Adipocyte (in vitro differentiated cells): ENCODE measurements at regions not wholly inside any gene's neighbourhood (a gene's known extent, or its start where the extent isn't known, plus 50 kb on each side); places are given as distances from the start of the nearest gene placed in this dataset.
"Not testable (repeated sequence)": the region's sequence is repeated elsewhere in the genome, so short reads cannot be mapped to it uniquely, and the experiment has no call there.

Source experiments
- DNase-seq: peaks from one replicate; pipeline ENCODE4 v3.0.0-alpha.2; 2015; ENCODE audit warnings: low read depth
- H3K27me3 ChIP-seq: replicated peaks from 2 replicates; pipeline ENCODE4 v1.7.0; 2013; ENCODE audit warnings: mild to moderate bottlenecking, low read length, moderate library complexity; ENCODE audit not compliant: control insufficient read depth, insufficient read depth
- H3K36me3 ChIP-seq: 2 replicates; pipeline ENCODE4 v1.7.0; 2013; ENCODE audit warnings: low read length, mild to moderate bottlenecking, moderate library complexity; ENCODE audit not compliant: control insufficient read depth, insufficient read depth, severe bottlenecking
- H3K4me1 ChIP-seq: 2 replicates; pipeline ENCODE4 v1.7.0; 2013; ENCODE audit warnings: mild to moderate bottlenecking, low read length, moderate library complexity; ENCODE audit not compliant: control insufficient read depth, insufficient read depth
- H3K4me3 ChIP-seq: 2 replicates; pipeline ENCODE4 v1.7.0; 2013; ENCODE audit warnings: mild to moderate bottlenecking, low read length, moderate library complexity
- H3K9ac ChIP-seq: 2 replicates; pipeline ENCODE4 v1.7.0; 2013; ENCODE audit warnings: mild to moderate bottlenecking, low read length, moderate library complexity
- H3K9me3 ChIP-seq: 2 replicates; pipeline ENCODE4 v1.7.0; 2013; ENCODE audit warnings: mild to moderate bottlenecking, low read length, moderate library complexity; ENCODE audit not compliant: control insufficient read depth

DNA sequence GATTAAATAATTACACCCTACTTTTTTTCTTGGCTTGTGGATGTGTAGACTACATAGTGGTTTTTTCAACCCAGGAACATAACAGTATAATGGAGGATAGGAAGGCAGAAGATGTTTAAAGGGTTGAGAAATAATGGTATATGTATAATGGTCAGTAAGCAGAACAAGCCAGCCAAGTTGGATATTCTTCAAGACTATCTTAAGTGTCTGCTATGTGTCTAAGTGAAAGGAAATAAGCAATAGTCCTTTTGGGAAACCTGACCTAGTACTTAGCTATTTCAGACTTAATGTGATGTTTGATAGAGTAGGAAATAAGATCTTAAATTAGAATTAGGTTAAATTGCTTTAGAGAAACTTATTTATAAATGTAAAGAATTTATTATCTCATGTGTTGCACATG is 85.7 kb downstream of the PTPDC1 start:
- peak overlapping the region; percentile 92 for H3K4me3 ChIP-seq
- peaks cover 22% of the 10 kb centered on the region for H3K36me3 ChIP-seq
- no peaks in the 10 kb centered on the region for H3K27me3 ChIP-seq
- no peaks in the 10 kb centered on the region for H3K9me3 ChIP-seq
- no peak for DNase-seq
- H3K9ac ChIP-seq: peak overlapping the region; percentile 44
- H3K4me1 ChIP-seq: peaks cover 66% of the 10 kb centered on the region

DNA sequence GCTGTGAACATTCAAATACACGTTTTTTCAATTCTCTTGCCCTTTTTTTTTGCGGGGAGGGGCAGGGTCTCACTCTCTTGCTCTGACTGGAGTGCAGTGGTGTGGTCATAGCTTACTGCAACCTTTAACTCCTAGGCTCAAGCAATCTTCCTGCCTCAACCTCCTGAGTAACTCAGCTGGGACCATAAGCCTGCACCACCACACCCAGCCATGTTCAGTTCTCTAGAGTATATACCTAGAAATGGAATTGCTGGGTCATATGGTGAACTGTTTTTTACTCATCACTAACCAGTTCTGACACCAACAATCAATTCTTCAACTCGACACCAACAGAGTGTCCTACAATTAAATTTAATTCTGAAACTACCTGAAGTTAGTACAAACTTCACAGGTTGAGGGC is 85.5 kb upstream of the ZNF169 start:
- Histone ChIP-seq H3K9ac (no peak overlapping the region), H3K36me3 (peaks cover 53% of the 10 kb centered on the region), H3K9me3 (no peaks in the 10 kb centered on the region), H3K4me1 (peaks cover 79% of the 10 kb centered on the region), H3K4me3 (no peak overlapping the region), H3K27me3 (no peaks in the 10 kb centered on the region)
- no peak for DNase-seq

DNA sequence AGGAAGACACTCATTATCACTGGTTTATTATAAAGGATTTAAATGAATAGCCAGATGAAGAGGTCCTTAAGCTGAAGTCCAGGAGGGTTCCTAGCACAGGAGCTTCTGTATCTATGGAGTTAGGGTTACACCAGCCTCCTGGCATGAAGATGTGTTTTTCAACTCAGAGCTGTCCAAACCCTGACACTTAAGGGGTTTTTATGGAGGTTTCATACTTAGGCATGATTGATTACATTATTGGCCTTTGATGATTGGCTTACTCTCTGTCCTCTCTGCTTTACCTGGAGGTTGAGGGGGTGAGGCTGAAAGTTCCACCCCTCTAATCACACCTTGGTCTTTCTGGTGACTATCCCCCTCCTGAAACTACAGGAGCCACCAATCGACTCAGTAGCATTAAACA is 84.9 kb upstream of the ZNF169 start:
- no peak for DNase-seq
- Histone ChIP-seq H3K4me1 (peaks cover 73% of the 10 kb centered on the region), H3K27me3 (no peaks in the 10 kb centered on the region), H3K4me3 (no peak overlapping the region), H3K36me3 (peaks cover 54% of the 10 kb centered on the region), H3K9me3 (no peaks in the 10 kb centered on the region), H3K9ac (no peak overlapping the region)

DNA sequence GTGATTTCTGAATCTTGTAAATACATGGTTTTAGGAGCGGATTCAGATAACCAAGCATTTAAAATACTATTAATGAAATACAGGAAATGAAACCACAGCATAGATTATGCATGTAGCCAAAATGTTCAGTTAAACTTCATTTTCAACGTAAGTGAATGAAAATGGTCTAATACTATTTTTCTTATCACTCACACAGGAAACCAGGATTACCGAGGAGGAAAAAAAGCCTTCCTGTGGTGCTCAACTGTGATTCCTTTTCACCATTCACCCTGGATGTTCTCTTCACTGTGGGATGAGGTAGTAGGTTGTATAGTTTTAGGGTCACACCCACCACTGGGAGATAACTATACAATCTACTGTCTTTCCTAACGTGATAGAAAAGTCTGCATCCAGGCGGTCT is 83.4 kb upstream of the ZNF169 start:
- H3K4me3 ChIP-seq: no peak overlapping the region
- peaks cover 65% of the 10 kb centered on the region for H3K36me3 ChIP-seq
- no peak for DNase-seq
- no peaks in the 10 kb centered on the region for H3K27me3 ChIP-seq
- no peaks in the 10 kb centered on the region for H3K9me3 ChIP-seq
- peaks cover 58% of the 10 kb centered on the region for H3K4me1 ChIP-seq
- no peak overlapping the region for H3K9ac ChIP-seq

DNA sequence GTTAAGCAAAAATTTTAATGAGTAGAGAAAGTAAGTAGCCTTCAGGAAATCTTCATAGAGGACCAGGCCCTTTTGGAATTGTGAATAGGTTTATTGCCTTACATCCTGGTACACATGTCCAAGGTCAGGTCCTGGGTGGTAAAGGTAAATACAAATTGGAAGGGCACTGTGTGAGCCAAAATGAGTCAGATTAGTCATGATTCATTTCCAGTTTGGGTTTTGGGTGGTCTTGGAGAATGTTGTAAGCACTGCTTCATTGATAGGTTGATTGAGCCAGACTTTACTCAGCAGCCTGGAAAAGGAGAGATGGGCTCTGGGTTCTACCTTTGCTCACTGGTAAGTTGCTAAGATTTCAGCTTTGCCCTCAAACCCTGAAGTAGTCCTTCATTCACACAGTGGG is 82.5 kb upstream of the ZNF169 start:
- peaks cover 55% of the 10 kb centered on the region for H3K4me1 ChIP-seq
- peaks cover 65% of the 10 kb centered on the region for H3K36me3 ChIP-seq
- H3K9me3 ChIP-seq: no peaks in the 10 kb centered on the region
- no peak overlapping the region for H3K4me3 ChIP-seq
- no peaks in the 10 kb centered on the region for H3K27me3 ChIP-seq
- no peak for DNase-seq
- no peak overlapping the region for H3K9ac ChIP-seq

DNA sequence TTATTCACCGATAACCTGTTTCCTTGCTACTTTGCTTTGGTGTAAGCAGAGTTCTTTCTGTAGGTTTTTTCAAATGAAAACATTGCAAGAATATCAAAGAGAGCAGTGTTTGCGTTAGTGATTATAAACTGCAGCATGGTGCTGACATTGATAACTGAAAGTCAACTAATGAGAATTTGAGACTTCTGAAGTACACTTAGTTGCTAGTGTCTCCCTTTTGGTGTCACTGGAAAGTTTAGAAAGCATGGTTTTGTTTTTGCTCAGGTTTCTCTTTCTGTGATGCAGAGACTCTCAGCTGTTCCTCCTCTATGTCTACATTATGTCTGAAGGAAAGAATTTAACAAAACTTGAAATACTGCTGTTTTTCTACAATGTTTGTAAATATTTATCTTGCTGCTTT is 80.2 kb upstream of the ZNF169 start:
- Histone ChIP-seq H3K4me1 (peaks cover 42% of the 10 kb centered on the region), H3K27me3 (no peaks in the 10 kb centered on the region), H3K9ac (no peak overlapping the region), H3K9me3 (no peaks in the 10 kb centered on the region), H3K36me3 (peaks cover 61% of the 10 kb centered on the region), H3K4me3 (no peak overlapping the region)
- DNase-seq: no peak

DNA sequence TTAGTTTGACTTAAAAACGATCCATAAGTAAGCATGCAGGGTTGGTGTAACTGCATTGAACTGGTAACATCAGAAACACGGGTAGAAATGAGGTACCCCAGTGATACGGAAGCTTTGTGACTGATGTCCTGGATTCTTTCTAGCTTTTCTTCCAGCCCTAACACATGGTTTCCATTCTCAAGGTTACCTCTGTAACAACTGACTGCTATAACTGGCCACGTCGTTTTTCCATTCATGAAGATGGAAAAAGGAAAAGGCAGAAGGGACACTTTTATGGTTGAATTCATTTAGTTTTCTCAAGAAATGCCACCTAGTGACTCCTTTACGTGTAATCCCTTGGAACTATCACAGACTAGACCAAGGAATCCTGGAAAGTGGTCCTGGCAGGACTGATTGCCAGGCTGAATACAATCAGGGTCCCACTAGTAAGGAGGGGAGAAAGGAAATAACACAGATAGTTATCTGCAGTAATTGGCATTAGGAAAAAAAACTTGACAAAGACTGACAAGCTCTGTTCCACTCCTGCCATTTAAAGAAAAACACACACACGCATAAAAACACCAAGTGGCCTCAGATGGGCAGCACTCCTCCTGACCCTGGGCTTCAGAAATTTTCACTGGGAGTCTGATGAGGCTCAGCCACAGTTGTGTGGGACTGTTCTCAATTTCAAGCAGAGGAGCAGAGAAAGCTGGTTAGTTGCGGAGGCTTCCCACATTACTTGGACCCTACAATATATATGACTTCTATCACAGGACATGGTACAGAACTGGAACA is 77.5 kb upstream of the ZNF169 start:
- no peak for DNase-seq
- no peak overlapping the region for H3K4me3 ChIP-seq
- H3K9ac ChIP-seq: no peak overlapping the region
- H3K27me3 ChIP-seq: no peaks in the 10 kb centered on the region
- peaks cover 44% of the 10 kb centered on the region for H3K36me3 ChIP-seq
- H3K9me3 ChIP-seq: no peaks in the 10 kb centered on the region
- peaks cover 15% of the 10 kb centered on the region for H3K4me1 ChIP-seq

DNA sequence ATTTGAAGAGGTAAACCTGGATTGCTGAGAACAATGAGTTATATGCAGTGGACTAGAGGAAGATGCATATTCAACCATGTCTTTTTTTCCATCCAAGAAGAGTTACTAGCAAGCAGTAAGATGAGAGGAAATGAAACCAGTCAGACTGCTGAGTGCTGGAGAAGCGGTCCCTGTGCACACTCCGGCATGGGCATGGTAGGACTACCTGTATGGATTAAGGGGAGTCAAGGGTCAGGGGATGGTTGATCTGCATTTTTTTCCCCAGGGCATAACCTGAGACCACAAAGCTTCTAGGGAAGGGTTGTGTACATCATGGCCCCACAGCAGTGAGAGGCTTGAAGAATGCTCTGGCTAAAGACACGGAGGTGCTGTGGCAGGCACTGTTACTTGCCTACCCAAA is 76.6 kb upstream of the ZNF169 start:
- DNase-seq: no peak
- H3K36me3 ChIP-seq: peaks cover 41% of the 10 kb centered on the region
- no peaks in the 10 kb centered on the region for H3K27me3 ChIP-seq
- no peak overlapping the region for H3K4me3 ChIP-seq
- H3K9me3 ChIP-seq: no peaks in the 10 kb centered on the region
- peaks cover 11% of the 10 kb centered on the region for H3K4me1 ChIP-seq
- H3K9ac ChIP-seq: no peak overlapping the region

DNA sequence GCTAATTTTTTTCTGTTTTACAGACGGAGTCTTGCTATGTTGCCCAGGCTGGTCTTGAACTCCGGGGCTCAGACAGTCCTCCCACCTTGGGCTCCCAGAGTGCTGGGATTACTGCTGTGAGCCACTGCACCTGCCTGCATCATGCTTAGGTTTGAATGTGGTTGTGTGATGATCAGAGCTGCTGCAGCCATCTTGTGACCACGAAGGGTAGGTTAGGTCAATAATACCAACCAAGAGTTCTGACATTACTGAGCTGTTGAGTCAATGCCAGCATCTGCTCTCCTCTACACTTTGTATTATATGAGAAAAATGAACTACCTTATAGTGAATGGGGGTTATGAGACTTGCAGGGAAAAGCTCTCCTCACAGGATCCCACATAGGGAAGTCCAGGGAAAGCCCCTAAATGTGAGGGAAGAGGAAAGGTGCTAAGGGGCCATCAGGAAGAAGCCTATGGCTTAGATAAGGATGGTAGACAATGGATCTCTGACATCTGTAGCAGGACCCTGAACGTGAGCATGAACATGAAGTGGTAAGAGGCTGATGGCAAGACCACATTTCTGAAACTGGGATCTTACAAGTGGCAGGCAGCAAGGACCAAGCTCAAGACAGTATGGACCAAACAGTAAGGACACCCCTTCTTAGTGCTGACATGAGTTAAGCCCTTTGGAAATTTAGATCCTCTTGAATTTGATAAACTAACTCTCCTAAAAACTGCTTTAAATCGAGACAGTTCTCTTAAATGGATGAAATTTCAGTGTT is 75.7 kb upstream of the ZNF169 start:
- Histone ChIP-seq H3K27me3 (no peaks in the 10 kb centered on the region), H3K9me3 (no peaks in the 10 kb centered on the region), H3K36me3 (peaks cover 38% of the 10 kb centered on the region), H3K9ac (no peak overlapping the region), H3K4me1 (peaks cover 11% of the 10 kb centered on the region), H3K4me3 (no peak overlapping the region)
- DNase-seq: no peak

DNA sequence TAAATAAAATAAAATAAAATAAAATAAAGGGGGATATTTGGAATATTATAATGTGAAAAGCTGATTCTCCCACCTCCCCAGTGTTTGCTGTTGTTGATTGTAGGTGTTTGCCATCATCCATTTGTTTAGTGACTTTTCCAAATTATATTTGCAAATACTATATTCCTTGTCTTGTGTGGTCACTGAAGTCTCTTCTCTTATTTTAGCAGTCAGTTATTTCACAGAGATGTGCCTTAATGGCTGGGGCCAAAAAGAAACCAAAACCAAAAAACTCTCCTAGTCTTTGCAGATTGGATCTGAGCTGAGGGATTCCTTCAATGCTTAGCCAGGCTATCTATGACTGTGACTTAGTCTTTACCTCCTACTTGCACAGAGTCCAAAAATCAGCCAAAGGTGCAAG is 70.9 kb upstream of the ZNF169 start:
- Histone ChIP-seq H3K36me3 (peaks cover 33% of the 10 kb centered on the region), H3K9me3 (peaks cover 6% of the 10 kb centered on the region), H3K4me3 (no peak overlapping the region), H3K27me3 (no peaks in the 10 kb centered on the region), H3K4me1 (no peaks in the 10 kb centered on the region), H3K9ac (no peak overlapping the region)
- DNase-seq: no peak

DNA sequence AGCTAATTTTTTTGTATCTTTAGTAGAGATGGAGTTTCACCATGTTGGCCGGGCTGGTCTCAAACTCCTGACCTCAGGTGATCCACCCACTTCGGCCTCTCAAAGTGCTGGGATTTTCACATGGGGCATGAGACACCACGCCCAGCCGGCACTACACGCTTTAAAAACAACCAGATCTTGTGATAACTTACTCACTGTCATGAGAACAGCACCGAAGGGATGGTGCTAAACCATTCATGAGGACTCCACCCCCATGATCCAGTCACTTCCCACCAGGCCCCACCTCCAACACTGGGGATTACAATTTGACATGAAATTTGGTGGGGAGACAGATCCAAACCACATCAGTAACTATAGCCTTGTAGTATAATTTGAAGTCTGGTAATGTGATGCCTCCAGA is 67.4 kb upstream of the ZNF169 start:
- peaks cover 33% of the 10 kb centered on the region for H3K36me3 ChIP-seq

More for the DNA sequence above, 67.4 kb upstream of the ZNF169 start:
- H3K27me3 ChIP-seq, DNase-seq, H3K4me3 ChIP-seq, H3K9ac ChIP-seq, H3K4me1 ChIP-seq: not testable (repeated sequence)
- peaks cover 26% of the 10 kb centered on the region for H3K9me3 ChIP-seq
